ENCODE measurements at regions not wholly inside any gene's neighbourhood (a gene's known extent, or its start where the extent isn't known, plus 50 kb on each side); places are given as distances from the start of the nearest gene placed in this dataset.

GRCh38 chr18:55818284-55818683, 230.3 kb upstream of the TCF4 start:
- TF ChIP-seq POLR2A (IDR thresholded peaks at IDR 0.05; ENCODE audit: low read depth, low read length) (no peak), POLR2AphosphoS5 (IDR thresholded peaks at IDR 0.05; ENCODE audit: low read depth, low read length) (no peak)

Measured in GM12892 (cell line).